Limb (tissue), 2 donors: ENCODE measurements at regions not wholly inside any gene's neighbourhood (a gene's known extent, or its start where the extent isn't known, plus 50 kb on each side); places are given as distances from the start of the nearest gene placed in this dataset.
"Not testable (repeated sequence)": the region's sequence is repeated elsewhere in the genome, so short reads cannot be mapped to it uniquely, and the experiment has no call there.

Experiments used
- DNase-seq, 2 donors: peaks; one replicate each; pipeline ENCODE4 v3.0.0-alpha.2; 2016; ENCODE audit errors: extremely low spot score in 2 of 2

GRCh38 chr7:110373416-110373815, 717.5 kb upstream of the LRRN3 start:
- DNase-seq = no peak

- no peak for DNase-seq
Observed at GRCh38 chr7:110373859-110374258, 717.1 kb upstream of the LRRN3 start.

DNA sequence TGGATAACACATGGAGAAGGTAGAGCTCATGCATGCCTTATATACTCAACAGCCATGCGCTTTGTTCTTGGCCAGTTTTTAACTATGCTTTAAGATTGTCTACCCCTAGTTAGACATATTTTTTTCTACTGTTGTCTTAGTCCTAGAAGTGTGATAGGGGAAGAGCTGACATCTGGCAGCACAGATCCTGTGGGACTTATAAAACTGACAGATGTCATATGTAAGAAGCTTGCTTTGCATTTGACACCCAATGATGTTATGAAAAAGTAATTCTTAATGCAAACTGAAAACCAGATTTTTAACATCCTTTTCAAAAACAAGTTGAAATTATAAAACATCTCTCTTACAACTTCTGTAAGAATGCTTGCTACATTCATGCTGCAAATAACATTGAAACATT, 715.9 kb upstream of the LRRN3 start:
- no peak for DNase-seq

DNA sequence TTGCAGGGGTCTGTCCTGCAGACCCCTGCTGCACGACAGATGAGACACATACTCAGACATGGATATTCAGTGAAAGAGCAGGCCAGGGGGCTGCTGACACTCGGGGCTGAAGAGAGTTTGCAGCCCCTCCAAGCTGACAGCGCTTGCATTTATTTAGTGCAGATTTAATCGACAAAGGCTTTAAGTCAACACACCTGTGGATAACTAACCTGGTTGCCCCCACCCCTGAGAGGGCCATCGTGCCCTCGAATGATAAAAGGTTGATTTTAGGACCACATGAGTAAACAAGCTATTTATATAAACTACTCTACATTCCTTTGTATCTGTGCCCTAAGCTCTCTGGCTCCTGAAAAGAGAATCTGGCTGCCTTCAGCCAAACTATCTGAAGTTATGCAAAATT, 708.2 kb upstream of the LRRN3 start:
- no peak for DNase-seq

DNA sequence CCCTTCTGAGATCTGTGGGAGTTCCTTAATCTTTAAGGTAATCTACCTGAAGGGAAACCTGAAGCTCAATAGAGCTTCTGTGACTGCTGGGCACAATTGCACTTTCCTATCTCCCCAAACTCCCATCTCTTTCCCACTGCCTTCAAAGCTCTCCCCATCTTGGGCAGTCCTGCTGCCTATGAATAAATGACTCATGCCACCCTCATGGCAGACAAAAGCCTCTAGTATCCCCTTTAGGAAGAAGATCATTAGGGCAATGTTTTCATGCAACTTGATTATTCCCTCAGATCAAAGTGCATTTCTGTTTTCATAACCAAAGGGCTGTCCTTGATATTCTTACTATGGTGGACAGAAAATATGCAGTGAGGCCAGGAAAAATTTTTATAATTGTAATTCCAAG, 704.9 kb upstream of the LRRN3 start:
- no peak for DNase-seq

DNA sequence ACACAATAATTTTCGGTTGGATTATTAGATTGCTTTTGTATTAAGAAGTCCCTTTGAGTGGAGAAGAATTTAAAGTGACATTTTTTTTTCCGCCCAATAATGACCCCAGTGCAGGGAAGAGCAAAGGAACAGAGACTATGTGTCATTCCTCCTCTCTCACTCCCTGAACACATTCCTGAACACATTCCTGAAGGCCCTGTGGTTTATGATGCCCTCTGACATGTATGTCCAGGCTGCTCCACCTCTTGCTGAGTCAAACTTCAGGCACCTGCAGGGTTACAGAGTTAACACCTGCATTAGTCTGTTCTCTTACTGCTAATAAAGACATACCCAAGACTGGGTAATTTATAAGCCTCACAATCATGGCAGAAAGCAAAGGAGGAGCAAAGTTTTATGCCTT, 704.0 kb upstream of the LRRN3 start:
- DNase-seq = no peak

- no peak for DNase-seq
Observed at GRCh38 chr7:110387689-110388088, 703.2 kb upstream of the LRRN3 start.

DNA sequence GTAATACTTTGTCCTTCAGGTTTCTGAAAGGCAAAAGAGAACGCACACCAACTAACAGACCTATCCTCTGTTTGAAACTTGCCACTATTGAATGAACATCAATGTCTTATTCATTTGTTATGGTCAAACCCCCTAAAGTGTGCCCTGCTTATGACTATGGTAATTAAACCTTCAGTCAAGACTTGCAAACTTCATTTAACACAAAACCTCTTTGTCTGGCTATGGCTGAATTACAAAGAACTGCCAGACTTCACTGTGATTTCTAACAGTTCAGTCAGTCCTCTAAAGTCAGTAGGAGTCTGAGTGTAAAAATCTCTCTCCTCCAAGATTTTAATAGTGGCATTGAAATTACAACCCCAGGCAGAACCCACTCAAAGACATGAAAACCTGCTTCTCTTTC, 702.5 kb upstream of the LRRN3 start:
- no peak for DNase-seq

GRCh38 chr7:110396021-110396420, 694.9 kb upstream of the LRRN3 start:
- DNase-seq = no peak

- DNase-seq = no peak
Observed at GRCh38 chr7:110397927-110398660, 692.8 kb upstream of the LRRN3 start.

- DNase-seq = no peak
Observed at GRCh38 chr7:110399421-110399820, 691.5 kb upstream of the LRRN3 start.

GRCh38 chr7:110400411-110400810, 690.5 kb upstream of the LRRN3 start:
- no peak for DNase-seq

DNA sequence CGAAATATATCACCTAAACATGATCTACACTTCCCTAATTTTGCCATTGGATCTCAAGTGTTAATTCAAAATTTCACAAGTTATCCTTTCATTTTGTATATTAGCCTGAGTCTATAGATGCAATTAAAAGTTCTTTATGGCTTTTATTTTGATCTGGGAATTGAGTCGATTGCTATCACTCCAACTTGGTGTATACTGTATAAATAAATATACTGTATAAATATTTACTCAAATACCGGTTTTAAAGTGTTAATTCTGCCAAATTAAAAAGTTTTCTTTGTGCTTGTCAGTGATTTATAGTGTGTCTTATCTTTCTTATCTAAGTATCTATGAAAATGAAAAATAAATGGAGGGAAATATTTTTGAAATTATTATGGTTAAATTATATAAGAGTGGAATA, 683.7 kb upstream of the LRRN3 start:
- DNase-seq = no peak

- no peak for DNase-seq
Observed at GRCh38 chr7:110407706-110408105, 683.2 kb upstream of the LRRN3 start.

DNA sequence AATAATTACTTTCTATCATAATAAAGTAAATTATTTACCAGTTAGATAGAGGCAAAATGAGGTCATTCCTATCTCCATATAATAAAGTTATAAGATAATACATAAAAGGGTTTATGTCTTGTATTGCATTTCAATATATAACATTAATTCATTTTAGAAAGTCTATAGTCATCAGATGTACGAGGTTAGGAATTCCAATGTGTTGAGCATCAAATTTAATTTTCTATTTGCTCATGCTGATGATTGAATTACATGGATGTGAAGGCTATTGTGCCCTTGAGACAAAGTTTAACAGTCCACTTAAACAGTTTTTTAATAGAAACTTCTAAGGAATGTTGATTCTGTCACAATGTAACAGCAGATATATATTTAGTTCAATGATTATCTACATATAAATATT, 678.3 kb upstream of the LRRN3 start:
- DNase-seq = no peak

- no peak for DNase-seq
Observed at GRCh38 chr7:110413038-110413437, 677.9 kb upstream of the LRRN3 start.

- no peak for DNase-seq
Observed at GRCh38 chr7:110417611-110418010, 673.3 kb upstream of the LRRN3 start.

DNA sequence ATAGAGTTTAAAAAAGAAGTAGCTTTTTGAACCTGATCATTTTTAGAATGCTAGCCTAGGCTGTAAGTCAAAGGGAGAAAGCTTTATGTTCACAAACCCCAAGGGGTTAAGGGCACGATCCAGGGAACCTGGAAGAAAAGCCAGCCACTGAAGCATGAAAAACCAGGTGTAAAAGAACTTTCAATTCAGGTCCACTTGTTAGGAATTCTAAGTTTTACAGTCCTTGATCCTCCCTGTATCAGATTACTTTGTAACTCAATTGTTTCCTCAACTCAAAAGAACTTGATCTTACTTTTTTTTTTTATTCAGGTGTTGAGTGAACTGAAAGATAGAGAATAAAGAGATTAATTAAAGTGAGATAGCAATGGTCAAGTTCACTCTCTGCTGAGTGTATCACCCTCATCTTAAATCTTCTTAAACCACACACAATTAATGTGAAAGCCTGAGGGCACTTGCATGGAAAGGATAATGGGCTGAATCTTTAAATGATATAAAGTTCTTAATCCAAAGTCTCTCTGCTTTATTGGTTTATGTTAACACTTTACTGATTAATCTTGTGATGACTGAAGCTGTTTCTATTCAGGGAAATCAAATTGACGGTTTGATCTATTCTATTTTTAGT, 672.2 kb upstream of the LRRN3 start:
- DNase-seq = no peak

DNA sequence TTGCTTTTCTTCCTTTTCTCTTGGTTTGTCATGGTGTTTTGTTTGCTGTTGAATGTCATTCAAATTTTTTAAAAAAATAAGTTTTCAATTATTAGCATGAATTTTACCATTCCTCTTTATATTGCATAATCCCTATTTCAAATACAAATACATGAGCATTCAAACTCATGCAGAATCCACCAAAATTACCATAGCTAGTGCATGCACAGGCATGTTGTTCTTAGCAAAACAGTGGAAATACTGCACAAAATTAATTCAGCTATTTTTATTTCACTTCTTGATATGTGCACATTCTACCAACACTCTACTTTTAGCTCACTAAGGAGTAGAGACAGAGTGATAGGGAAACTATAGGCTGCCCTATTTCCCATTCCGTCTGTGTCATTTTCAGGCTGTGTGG, 670.1 kb upstream of the LRRN3 start:
- no peak for DNase-seq

- DNase-seq = no peak
Observed at GRCh38 chr7:110421490-110422241, 669.3 kb upstream of the LRRN3 start.

- DNase-seq = no peak
Observed at GRCh38 chr7:110432061-110432553, 658.8 kb upstream of the LRRN3 start.

- not testable (repeated sequence) for DNase-seq
Observed at GRCh38 chr7:110438926-110439325, 652.0 kb upstream of the LRRN3 start.
